HFF-Myc (cell line): ENCODE measurements at regions not wholly inside any gene's neighbourhood (a gene's known extent, or its start where the extent isn't known, plus 50 kb on each side); places are given as distances from the start of the nearest gene placed in this dataset.

ENCODE experiments used
- DNase-seq: peaks from one replicate; pipeline ENCODE4 v3.0.0-alpha.2; 2011; ENCODE audit warnings: low read depth; ENCODE audit errors: extremely low read depth
- H3K4me3 ChIP-seq: replicated peaks from 2 replicates; pipeline ENCODE4 v1.5.1; 2011; ENCODE audit warnings: low read depth, mild to moderate bottlenecking, control low read depth, low read length
- TF ChIP-seq, protein P1 (sequence below): IDR thresholded peaks from 2 replicates; pipeline ENCODE4 v1.5.1; 2012; ENCODE audit warnings: mild to moderate bottlenecking, low read depth, low read length, control low read depth; ENCODE audit errors: missing control alignments

DNA sequence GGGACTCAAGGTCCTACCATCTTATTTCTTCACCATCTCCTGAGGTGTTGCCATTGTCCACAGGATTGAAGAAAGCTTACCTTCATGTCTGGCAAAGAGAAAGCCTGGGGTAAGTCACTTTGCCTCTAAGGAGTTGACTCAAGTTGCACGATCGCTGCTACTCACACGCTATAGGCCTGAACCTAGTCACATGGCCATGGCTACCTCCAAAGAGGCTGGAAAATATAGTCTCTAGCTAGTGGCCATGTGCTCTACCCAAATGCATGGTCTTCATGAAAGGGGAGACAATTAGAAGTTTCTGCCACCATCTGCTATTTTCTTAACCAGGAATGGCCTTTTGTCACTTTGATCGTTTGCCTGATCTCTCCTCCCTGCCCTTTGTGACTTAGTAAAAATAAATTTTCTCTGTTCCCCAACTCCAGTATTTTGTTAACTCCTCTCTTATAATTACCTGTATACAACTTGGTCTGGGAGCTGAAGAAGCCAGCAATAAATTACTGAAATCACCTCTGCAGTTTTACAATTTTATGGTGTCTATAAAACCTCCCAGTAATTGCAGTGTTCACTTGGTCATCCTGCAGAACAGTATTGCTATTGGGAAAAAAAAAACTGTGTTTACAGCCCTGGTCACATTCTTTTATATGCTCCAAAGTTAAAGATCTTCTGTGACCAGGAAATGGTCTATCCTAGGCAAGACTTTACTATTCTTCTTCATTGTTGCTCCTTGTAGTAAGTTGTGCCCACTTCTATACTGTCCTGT lies 126.7 kb upstream of the TSPAN5 start:
- H3K4me3 ChIP-seq = no peak overlapping the region
- TF ChIP-seq, protein P1, sequence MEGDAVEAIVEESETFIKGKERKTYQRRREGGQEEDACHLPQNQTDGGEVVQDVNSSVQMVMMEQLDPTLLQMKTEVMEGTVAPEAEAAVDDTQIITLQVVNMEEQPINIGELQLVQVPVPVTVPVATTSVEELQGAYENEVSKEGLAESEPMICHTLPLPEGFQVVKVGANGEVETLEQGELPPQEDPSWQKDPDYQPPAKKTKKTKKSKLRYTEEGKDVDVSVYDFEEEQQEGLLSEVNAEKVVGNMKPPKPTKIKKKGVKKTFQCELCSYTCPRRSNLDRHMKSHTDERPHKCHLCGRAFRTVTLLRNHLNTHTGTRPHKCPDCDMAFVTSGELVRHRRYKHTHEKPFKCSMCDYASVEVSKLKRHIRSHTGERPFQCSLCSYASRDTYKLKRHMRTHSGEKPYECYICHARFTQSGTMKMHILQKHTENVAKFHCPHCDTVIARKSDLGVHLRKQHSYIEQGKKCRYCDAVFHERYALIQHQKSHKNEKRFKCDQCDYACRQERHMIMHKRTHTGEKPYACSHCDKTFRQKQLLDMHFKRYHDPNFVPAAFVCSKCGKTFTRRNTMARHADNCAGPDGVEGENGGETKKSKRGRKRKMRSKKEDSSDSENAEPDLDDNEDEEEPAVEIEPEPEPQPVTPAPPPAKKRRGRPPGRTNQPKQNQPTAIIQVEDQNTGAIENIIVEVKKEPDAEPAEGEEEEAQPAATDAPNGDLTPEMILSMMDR = no peak
- DNase-seq = no peak

DNA sequence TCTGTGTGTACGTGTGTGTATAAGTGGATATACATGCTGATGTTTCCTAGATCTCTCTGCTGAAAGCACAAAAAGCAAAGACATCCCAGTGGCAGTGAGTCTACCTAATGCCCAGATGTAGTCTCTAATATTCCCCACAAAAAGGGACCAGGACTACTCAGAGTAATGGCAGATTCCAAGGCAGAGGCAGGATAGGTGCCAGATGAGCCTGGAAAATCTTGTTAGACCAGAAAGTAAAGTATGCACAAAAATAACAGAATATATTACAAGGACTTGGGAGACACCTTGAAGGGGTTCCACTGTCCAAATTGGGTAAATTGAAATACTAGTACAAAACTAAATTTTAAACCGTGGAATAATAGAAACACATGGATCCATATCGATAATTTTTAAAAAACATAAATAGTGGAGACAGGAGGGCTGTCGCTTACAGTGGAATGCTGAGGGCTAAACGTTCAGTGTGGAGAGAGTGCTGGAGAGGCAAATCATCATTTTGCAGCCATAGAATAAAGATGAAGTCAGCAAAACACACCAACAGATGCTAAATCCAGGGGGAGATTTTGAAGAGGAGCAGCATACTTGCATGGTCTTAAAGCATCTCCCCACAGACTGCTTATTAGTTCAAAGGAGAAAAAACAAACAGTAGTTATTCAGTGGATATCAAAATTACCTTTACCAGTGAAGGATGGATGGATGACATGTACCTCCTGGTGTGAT lies 123.4 kb upstream of the TSPAN5 start:
- TF ChIP-seq, protein P1 = no peak
- no peak overlapping the region for H3K4me3 ChIP-seq
- DNase-seq = no peak

DNA sequence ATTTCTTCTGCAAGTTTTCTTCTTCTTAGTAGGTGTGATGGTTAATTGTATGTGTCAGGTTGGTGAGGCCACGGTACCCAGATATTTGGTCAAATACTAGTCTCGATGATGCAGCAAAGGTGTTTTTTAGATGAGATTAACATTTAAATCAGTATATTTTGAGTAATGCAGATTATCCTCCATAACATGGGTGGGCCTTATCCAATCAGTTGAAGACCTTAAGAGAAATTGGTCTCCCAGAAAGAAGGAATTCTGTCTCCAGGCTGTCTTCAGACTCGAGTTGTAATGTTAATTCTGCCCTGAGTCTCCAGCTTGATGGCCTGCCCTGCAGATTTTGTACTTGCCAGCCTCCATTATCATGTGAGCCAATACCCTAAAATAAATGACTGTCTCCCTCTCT lies 122.5 kb upstream of the TSPAN5 start:
- no peak overlapping the region for H3K4me3 ChIP-seq
- no peak for DNase-seq
- TF ChIP-seq, protein P1 = no peak

DNA sequence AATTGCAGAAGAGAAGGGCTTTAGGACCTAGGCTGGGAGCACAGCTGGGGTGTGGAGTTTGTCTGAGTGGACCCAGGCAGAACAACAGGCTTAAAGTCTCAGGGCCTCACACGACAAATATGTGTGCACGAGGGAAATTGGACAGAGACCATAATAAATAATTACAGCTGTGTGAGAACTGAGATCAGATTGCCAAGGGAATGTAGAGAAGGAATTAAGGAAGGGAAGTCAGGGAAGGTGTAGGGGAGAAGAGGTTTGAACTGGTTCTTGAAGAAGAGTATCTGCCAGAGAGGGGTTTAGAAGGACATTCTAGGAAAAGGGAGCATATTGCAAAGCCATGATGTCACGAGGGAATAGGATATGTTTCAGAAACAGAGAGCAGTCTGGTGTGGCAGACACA lies 120.7 kb upstream of the TSPAN5 start:
- no peak for DNase-seq
- TF ChIP-seq, protein P1 = no peak
- no peak overlapping the region for H3K4me3 ChIP-seq

DNA sequence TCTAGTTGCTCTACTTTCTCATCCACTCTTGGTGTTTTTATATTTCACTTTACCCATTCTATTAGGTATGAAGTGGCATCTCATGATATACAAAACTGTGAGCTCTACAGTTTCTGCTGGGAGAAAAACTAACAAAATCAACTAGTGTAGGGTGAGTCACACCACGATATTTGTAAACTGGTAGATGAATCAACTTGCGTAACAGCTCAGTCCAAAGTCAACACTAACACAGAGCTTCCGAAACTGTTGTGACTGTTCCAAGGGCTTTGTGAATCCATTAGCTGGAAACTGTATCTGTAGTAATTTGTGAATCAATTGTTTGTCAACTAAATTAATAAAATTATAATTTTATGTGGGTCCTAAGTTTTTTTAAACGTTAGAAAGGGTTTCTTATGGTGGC lies 119.8 kb upstream of the TSPAN5 start:
- no peak overlapping the region for H3K4me3 ChIP-seq
- DNase-seq = no peak
- TF ChIP-seq, protein P1 = no peak

DNA sequence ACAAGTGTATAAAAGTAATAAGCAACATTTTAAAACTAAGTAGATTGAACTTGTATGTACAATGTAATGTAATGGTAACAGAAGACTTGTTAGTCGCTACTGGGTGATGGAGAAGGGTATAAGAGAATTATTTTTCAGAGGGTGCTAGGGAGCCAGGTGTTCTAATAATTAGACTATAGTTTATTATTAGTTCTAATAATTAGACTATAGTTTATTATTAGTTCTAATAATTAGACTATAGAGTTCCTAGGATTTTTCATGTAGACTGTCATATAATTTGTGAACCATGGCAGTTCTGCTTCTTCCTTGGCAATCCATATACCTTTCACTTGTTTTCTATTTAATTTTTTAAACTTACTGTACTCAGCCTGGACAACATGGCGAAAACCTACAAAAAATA lies 117.3 kb upstream of the TSPAN5 start:
- H3K4me3 ChIP-seq = no peak overlapping the region
- TF ChIP-seq, protein P1 = no peak
- no peak for DNase-seq
